Adrenal gland (tissue), 5 donors: ENCODE measurements at regions not wholly inside any gene's neighbourhood (a gene's known extent, or its start where the extent isn't known, plus 50 kb on each side); places are given as distances from the start of the nearest gene placed in this dataset.

Experiments used
- POLR2A ChIP-seq, 2 donors: fragments of 450-650 bp; IDR thresholded peaks; one replicate each; pipeline ENCODE4 v1.6.1; 2017; ENCODE audit warnings: antibody characterized with exemption in 2 of 2, mild to moderate bottlenecking in 2 of 2, moderate library complexity in 1 of 2
- TF ChIP-seq, protein P1 (sequence below), 6 experiments: fragments of 450-650 bp in 4 of 6; fragments of 200-600 bp in 2 of 6; sonication (generic) in 1 of 6; IDR thresholded peaks; 1 replicate in 5 of 6; 2 replicates in 1 of 6; pipeline versions ENCODE4 v1.5.1 to v1.8.0; 2016 to 2021; ENCODE audit warnings: antibody characterized with exemption in 6 of 6, mild to moderate bottlenecking in 2 of 6, moderate library complexity in 1 of 6
- donor health status: DM: no; HTN: no; CAD: no.

DNA sequence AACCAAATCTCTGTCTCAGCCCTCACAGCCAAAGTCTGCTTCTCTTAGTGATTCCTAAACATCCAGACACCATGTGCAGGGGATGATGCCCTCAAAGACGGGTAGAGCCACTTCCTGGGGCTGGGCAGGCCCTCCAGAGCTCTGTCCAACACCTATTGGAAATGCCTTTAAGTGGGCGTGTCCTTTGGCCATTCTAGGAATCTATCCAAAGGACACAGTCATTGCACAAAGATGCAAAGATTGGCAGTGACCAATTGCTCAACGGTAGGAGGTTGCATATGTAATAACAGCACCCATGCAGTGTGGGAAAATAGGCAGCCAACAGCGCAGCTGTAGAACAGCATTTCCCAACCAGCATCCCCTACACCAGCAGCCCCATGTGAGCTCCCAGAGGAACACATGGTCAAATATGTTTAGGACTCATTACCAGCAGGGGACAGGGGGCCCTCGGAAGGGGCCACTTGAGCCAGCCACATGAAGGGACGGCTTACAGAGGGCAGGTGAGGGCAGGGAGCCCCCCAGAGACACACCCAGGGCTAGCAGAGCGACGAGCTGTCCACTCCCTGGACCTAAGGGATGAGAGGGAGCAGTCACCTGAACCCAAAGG is 142.8 kb upstream of the IQSEC1 start:
- TF ChIP-seq, protein P1, sequence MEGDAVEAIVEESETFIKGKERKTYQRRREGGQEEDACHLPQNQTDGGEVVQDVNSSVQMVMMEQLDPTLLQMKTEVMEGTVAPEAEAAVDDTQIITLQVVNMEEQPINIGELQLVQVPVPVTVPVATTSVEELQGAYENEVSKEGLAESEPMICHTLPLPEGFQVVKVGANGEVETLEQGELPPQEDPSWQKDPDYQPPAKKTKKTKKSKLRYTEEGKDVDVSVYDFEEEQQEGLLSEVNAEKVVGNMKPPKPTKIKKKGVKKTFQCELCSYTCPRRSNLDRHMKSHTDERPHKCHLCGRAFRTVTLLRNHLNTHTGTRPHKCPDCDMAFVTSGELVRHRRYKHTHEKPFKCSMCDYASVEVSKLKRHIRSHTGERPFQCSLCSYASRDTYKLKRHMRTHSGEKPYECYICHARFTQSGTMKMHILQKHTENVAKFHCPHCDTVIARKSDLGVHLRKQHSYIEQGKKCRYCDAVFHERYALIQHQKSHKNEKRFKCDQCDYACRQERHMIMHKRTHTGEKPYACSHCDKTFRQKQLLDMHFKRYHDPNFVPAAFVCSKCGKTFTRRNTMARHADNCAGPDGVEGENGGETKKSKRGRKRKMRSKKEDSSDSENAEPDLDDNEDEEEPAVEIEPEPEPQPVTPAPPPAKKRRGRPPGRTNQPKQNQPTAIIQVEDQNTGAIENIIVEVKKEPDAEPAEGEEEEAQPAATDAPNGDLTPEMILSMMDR (IDR thresholded peaks at IDR 0.05), result no peak
- no peak for TF ChIP-seq POLR2A (IDR thresholded peaks at IDR 0.05)
